ENCODE measurements at regions not wholly inside any gene's neighbourhood (a gene's known extent, or its start where the extent isn't known, plus 50 kb on each side); places are given as distances from the start of the nearest gene placed in this dataset.

- H3K36me3 ChIP-seq (ENCODE audit: control insufficient read depth in 3 of 3, insufficient read depth in 2 of 3, low read depth in 1 of 3, low read length in 3 of 3): no peaks in the 10 kb centered on the region
- DNase-seq (no peak), FAIRE-seq (no peak)
- H3K4me1 ChIP-seq (ENCODE audit: control insufficient read depth in 3 of 3, insufficient read depth in 2 of 3, low read depth in 1 of 3, low read length in 2 of 3): no peaks in the 10 kb centered on the region
- no peak overlapping the region for H3K27ac ChIP-seq (ENCODE audit: low read depth in 1 of 3, low read length in 2 of 3)
- H3K9me3 ChIP-seq (ENCODE audit: control insufficient read depth in 2 of 2, insufficient read depth in 1 of 2, low read depth in 1 of 2, low read length in 1 of 2): no peaks in the 10 kb centered on the region
- no peak overlapping the region for H3K4me3 ChIP-seq (ENCODE audit: low read depth in 1 of 3, low read length in 3 of 3)
- 42 to 47% (median 42%) methylated on average over 5 of the region's 5 CpGs for WGBS, 3 donors
- H3K27me3 ChIP-seq (ENCODE audit: control insufficient read depth in 3 of 3, insufficient read depth in 3 of 3, low read length in 3 of 3): peaks cover 0 to 11% (median 0%) of the 10 kb centered on the region in 3 donors
Observed at GRCh38 chr6:90383196-90383822, 86.7 kb upstream of the BACH2 start.

DNA sequence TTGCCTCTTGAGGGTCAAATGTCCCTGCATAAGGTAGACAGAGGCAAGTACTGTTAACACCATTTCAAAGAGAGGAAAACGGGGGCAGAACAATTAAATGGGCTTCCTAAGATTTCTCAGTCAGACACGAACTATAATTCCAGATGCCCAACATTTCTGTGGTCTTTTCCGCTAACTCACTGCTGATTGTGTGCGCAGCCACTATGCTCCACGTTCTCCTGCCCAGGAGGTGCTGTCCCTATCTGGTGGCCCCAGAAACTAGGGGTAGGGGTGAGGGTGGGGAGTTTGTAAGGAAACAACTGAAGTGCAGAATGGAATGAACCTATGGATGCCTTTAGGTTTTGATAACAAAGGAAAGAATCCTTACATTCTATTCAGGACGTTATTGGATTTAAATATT, 86.1 kb upstream of the BACH2 start:
- 55 to 59% (median 57%) methylated on average over 6 of the region's 6 CpGs for WGBS, 3 donors
- Histone ChIP-seq H3K27ac (ENCODE audit: low read depth in 1 of 3, low read length in 2 of 3) (no peak overlapping the region), H3K4me3 (ENCODE audit: low read depth in 1 of 3, low read length in 3 of 3) (no peak overlapping the region), H3K36me3 (ENCODE audit: control insufficient read depth in 3 of 3, insufficient read depth in 2 of 3, low read depth in 1 of 3, low read length in 3 of 3) (no peaks in the 10 kb centered on the region), H3K9me3 (ENCODE audit: control insufficient read depth in 2 of 2, insufficient read depth in 1 of 2, low read depth in 1 of 2, low read length in 1 of 2) (no peaks in the 10 kb centered on the region), H3K4me1 (ENCODE audit: control insufficient read depth in 3 of 3, insufficient read depth in 2 of 3, low read depth in 1 of 3, low read length in 2 of 3) (no peaks in the 10 kb centered on the region), H3K27me3 (ENCODE audit: control insufficient read depth in 3 of 3, insufficient read depth in 3 of 3, low read length in 3 of 3) (peaks cover 0 to 7% (median 0%) of the 10 kb centered on the region in 3 donors)
- FAIRE-seq (no peak), DNase-seq (no peak)

GRCh38 chr6:90375681-90376439, 79.2 kb upstream of the BACH2 start:
- no peaks in the 10 kb centered on the region for H3K27me3 ChIP-seq (ENCODE audit: control insufficient read depth in 3 of 3, insufficient read depth in 3 of 3, low read length in 3 of 3)
- H3K36me3 ChIP-seq (ENCODE audit: control insufficient read depth in 3 of 3, insufficient read depth in 2 of 3, low read depth in 1 of 3, low read length in 3 of 3): no peaks in the 10 kb centered on the region
- H3K4me1 ChIP-seq (ENCODE audit: control insufficient read depth in 3 of 3, insufficient read depth in 2 of 3, low read depth in 1 of 3, low read length in 2 of 3): no peaks in the 10 kb centered on the region
- no peaks in the 10 kb centered on the region for H3K9me3 ChIP-seq (ENCODE audit: control insufficient read depth in 2 of 2, insufficient read depth in 1 of 2, low read depth in 1 of 2, low read length in 1 of 2)
- FAIRE-seq: no peak
- no peak overlapping the region for H3K27ac ChIP-seq (ENCODE audit: low read depth in 1 of 3, low read length in 2 of 3)
- no peak for DNase-seq
- whole genome bisulfite sequencing, 3 donors: 71 to 76% (median 72%) methylated on average over 9 of the region's 9 CpGs
- H3K4me3 ChIP-seq (ENCODE audit: low read depth in 1 of 3, low read length in 3 of 3): no peak overlapping the region

- Histone ChIP-seq H3K4me1 (ENCODE audit: control insufficient read depth in 3 of 3, insufficient read depth in 2 of 3, low read depth in 1 of 3, low read length in 2 of 3) (no peaks in the 10 kb centered on the region), H3K27me3 (ENCODE audit: control insufficient read depth in 3 of 3, insufficient read depth in 3 of 3, low read length in 3 of 3) (no peaks in the 10 kb centered on the region), H3K36me3 (ENCODE audit: control insufficient read depth in 3 of 3, insufficient read depth in 2 of 3, low read depth in 1 of 3, low read length in 3 of 3) (no peaks in the 10 kb centered on the region), H3K9me3 (ENCODE audit: control insufficient read depth in 2 of 2, insufficient read depth in 1 of 2, low read depth in 1 of 2, low read length in 1 of 2) (no peaks in the 10 kb centered on the region), H3K4me3 (ENCODE audit: low read depth in 1 of 3, low read length in 3 of 3) (no peak overlapping the region), H3K27ac (ENCODE audit: low read depth in 1 of 3, low read length in 2 of 3) (no peak overlapping the region)
- FAIRE-seq: no peak
- 46 to 70% (median 70%) methylated on average over 4 of the region's 4 CpGs for WGBS, 3 donors
- DNase-seq: no peak
Observed at GRCh38 chr6:90374201-90374600, 77.6 kb upstream of the BACH2 start.

DNA sequence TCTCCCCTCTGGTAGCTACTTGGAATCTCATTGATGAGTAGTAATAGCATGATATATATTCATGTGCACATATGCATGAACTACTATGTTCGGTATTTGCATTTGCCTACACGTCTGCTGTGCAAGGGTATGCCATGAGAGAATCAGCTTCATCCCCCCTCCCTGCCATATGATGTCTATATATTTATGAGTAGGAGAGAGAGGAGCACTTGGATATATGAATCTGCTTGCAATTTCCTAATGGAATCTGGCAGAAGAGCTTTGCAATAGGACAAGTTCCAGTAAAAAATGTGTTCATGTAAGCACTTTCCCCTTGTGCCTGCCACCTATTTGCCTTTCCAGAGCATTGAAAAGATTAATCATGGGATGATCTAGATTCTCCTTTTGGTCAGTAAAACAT, 76.2 kb upstream of the BACH2 start:
- H3K4me3 ChIP-seq (ENCODE audit: low read depth in 1 of 3, low read length in 3 of 3): no peak overlapping the region
- 78 to 96% (median 87%) methylated on average over 2 of the region's 2 CpGs for WGBS, 3 donors
- H3K27ac ChIP-seq (ENCODE audit: low read depth in 1 of 3, low read length in 2 of 3): no peak overlapping the region
- FAIRE-seq (no peak), DNase-seq (no peak)
- no peaks in the 10 kb centered on the region for H3K4me1 ChIP-seq (ENCODE audit: control insufficient read depth in 3 of 3, insufficient read depth in 2 of 3, low read depth in 1 of 3, low read length in 2 of 3)
- no peaks in the 10 kb centered on the region for H3K36me3 ChIP-seq (ENCODE audit: control insufficient read depth in 3 of 3, insufficient read depth in 2 of 3, low read depth in 1 of 3, low read length in 3 of 3)
- H3K27me3 ChIP-seq (ENCODE audit: control insufficient read depth in 3 of 3, insufficient read depth in 3 of 3, low read length in 3 of 3): no peaks in the 10 kb centered on the region
- no peaks in the 10 kb centered on the region for H3K9me3 ChIP-seq (ENCODE audit: control insufficient read depth in 2 of 2, insufficient read depth in 1 of 2, low read depth in 1 of 2, low read length in 1 of 2)

DNA sequence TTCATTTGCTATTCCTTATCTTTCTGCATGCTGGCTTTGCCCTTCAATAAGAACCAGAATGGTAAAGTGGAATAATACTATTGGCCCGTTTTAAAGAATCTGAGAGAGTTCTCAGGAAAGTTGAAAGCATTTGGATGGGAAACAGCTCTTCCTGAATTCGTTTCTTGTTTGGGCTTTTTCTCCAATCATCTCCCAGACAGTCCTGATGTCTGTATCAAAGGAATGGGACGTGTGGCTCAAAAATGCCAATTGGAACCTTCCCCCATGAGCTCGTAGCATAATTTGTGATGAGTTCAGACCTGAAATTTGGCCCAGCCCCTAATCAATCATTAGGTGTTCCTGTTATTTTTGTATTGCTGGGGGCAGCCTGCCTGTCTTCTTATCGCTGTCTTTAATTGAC, 75.8 kb upstream of the BACH2 start:
- no peak overlapping the region for H3K27ac ChIP-seq (ENCODE audit: low read depth in 1 of 3, low read length in 2 of 3)
- 66 to 81% (median 69%) methylated on average over 5 of the region's 5 CpGs for WGBS, 3 donors

DNA sequence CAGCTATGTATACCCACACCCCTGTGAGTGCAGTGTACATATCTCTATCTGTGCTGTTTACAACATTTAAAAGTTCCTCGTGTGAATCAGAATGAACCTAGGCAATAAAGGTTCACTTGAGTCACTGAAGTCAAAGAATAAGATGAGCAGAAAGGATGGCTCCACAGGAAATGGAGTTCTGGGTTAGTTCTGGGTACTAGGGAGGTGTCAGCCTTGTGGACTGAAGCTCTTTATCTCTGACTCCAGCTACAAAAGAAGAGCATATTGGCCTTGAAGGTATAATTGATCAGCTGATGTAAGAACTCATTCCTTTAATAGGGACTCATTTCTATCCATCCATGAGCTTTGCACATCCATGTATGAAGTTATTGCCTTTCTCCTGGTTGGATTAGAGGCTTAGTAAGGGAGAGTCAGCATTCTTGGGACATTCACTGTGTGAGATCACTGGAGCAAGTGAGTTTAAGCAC, 73.9 kb upstream of the BACH2 start:
- Histone ChIP-seq H3K36me3 (ENCODE audit: control insufficient read depth in 3 of 3, insufficient read depth in 2 of 3, low read depth in 1 of 3, low read length in 3 of 3) (no peaks in the 10 kb centered on the region), H3K4me3 (ENCODE audit: low read depth in 1 of 3, low read length in 3 of 3) (no peak overlapping the region), H3K9me3 (ENCODE audit: control insufficient read depth in 2 of 2, insufficient read depth in 1 of 2, low read depth in 1 of 2, low read length in 1 of 2) (no peaks in the 10 kb centered on the region), H3K4me1 (ENCODE audit: control insufficient read depth in 3 of 3, insufficient read depth in 2 of 3, low read depth in 1 of 3, low read length in 2 of 3) (no peaks in the 10 kb centered on the region), H3K27me3 (ENCODE audit: control insufficient read depth in 3 of 3, insufficient read depth in 3 of 3, low read length in 3 of 3) (no peaks in the 10 kb centered on the region), H3K27ac (ENCODE audit: low read depth in 1 of 3, low read length in 2 of 3) (no peak overlapping the region)
- 3 to 35% (median 17%) methylated on average over 1 of the region's 1 CpG for WGBS, 3 donors
- FAIRE-seq (no peak), DNase-seq (no peak)

More for the DNA sequence above, 75.8 kb upstream of the BACH2 start:
- Histone ChIP-seq H3K36me3 (ENCODE audit: control insufficient read depth in 3 of 3, insufficient read depth in 2 of 3, low read depth in 1 of 3, low read length in 3 of 3) (no peaks in the 10 kb centered on the region), H3K4me1 (ENCODE audit: control insufficient read depth in 3 of 3, insufficient read depth in 2 of 3, low read depth in 1 of 3, low read length in 2 of 3) (no peaks in the 10 kb centered on the region), H3K9me3 (ENCODE audit: control insufficient read depth in 2 of 2, insufficient read depth in 1 of 2, low read depth in 1 of 2, low read length in 1 of 2) (no peaks in the 10 kb centered on the region), H3K27me3 (ENCODE audit: control insufficient read depth in 3 of 3, insufficient read depth in 3 of 3, low read length in 3 of 3) (no peaks in the 10 kb centered on the region), H3K4me3 (ENCODE audit: low read depth in 1 of 3, low read length in 3 of 3) (no peak overlapping the region)
- FAIRE-seq (no peak), DNase-seq (no peak)

DNA sequence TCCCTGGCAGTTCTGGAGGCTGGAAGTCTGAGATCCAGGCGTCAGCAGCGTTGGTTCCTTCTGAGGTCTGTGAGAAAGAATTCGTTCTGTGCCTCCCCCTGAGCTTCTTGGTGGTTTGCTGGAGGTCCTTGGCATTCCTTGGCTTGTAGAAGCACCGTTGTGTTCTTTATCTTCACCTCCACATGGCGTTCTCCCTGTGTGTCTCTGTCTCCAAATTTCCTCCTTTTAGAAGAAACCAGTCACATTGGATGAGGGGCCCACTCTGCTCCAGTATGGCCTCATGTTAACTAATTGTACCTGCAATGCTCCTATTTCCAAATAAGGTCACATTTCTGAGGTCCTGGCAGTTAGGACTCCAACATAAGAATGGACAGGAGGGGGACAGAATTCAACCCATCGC, 73.0 kb upstream of the BACH2 start:
- H3K27ac ChIP-seq (ENCODE audit: low read depth in 1 of 3, low read length in 2 of 3): peak overlapping the region in 1 of 3 donors; percentile 48
- FAIRE-seq: no peak
- 77 to 89% (median 81%) methylated on average over 6 of the region's 6 CpGs for WGBS, 3 donors
- H3K27me3 ChIP-seq (ENCODE audit: control insufficient read depth in 3 of 3, insufficient read depth in 3 of 3, low read length in 3 of 3): no peaks in the 10 kb centered on the region
- no peak overlapping the region for H3K4me3 ChIP-seq (ENCODE audit: low read depth in 1 of 3, low read length in 3 of 3)
- no peak for DNase-seq
- no peaks in the 10 kb centered on the region for H3K4me1 ChIP-seq (ENCODE audit: control insufficient read depth in 3 of 3, insufficient read depth in 2 of 3, low read depth in 1 of 3, low read length in 2 of 3)
- no peaks in the 10 kb centered on the region for H3K36me3 ChIP-seq (ENCODE audit: control insufficient read depth in 3 of 3, insufficient read depth in 2 of 3, low read depth in 1 of 3, low read length in 3 of 3)
- H3K9me3 ChIP-seq (ENCODE audit: control insufficient read depth in 2 of 2, insufficient read depth in 1 of 2, low read depth in 1 of 2, low read length in 1 of 2): no peaks in the 10 kb centered on the region
